Ascending aorta (tissue), 2 donors: ENCODE measurements at regions not wholly inside any gene's neighbourhood (a gene's known extent, or its start where the extent isn't known, plus 50 kb on each side); places are given as distances from the start of the nearest gene placed in this dataset.

ENCODE experiments used
- DNase-seq, 2 donors: peaks; one replicate each; pipeline ENCODE4 v3.0.0-alpha.2; 2019; ENCODE audit warnings: low spot score in 2 of 2
- H3K27ac ChIP-seq, 2 donors: fragments of 200-600 bp; sonication (generic); one replicate each; pipeline ENCODE4 v1.5.1; 2016 to 2017; ENCODE audit warnings: mild to moderate bottlenecking in 1 of 2
- H3K27me3 ChIP-seq: fragments of 200-600 bp; sonication (generic); one replicate; pipeline ENCODE4 v1.5.1; 2017
- H3K36me3 ChIP-seq, 2 donors: fragments of 200-600 bp; sonication (generic); one replicate each; pipeline ENCODE4 v1.5.1; 2016
- H3K4me1 ChIP-seq, 2 donors: fragments of 200-600 bp; sonication (generic); one replicate each; pipeline ENCODE4 v1.5.1; 2016 to 2017; ENCODE audit warnings: mild to moderate bottlenecking in 1 of 2
- H3K4me3 ChIP-seq, 2 donors: fragments of 200-600 bp; sonication (generic); one replicate each; pipeline ENCODE4 v1.5.1; 2016 to 2017; ENCODE audit warnings: mild to moderate bottlenecking in 1 of 2
- H3K9me3 ChIP-seq, 2 donors: fragments of 200-600 bp; sonication (generic); one replicate each; pipeline ENCODE4 v1.5.1; 2016
- intact Hi-C: fragments of 100-400 bp; cut with DNase I; formaldehyde crosslinking; loops from one replicate; pipeline ENCODE4 v1.15.1; 2023
- TF ChIP-seq, protein P1 (sequence below), 3 experiments: fragments of 200-600 bp in 2 of 3; fragments of 450-650 bp in 1 of 3; sonication (generic) in 2 of 3; IDR thresholded peaks; one replicate each; pipeline ENCODE4 v1.5.1; 2016 to 2019; ENCODE audit warnings: antibody characterized with exemption in 3 of 3, mild to moderate bottlenecking in 1 of 3, moderate library complexity in 1 of 3

DNA sequence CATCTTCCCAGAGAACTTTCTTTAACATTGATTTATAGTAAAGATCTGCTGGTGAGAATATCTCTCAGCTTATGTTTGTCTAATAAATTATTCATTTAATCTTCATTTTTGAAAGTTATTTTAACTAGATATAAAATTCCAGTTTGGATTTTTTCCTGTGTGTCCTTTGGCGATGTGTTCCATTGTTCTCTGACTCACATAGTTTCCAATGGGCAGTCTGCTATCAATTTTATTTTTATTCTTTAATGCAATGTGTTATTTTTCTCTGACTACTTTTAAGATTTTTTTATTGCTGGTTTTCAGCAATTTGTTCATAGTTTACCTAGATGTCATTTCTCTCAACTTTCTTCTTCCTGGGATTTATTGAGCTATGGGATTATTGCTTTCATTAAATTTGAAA is 325.2 kb upstream of the POGK start:
- Histone ChIP-seq H3K27ac (no peak overlapping the region), H3K27me3 (no peaks in the 10 kb centered on the region), H3K36me3 (no peaks in the 10 kb centered on the region), H3K9me3 (no peaks in the 10 kb centered on the region), H3K4me3 (no peak overlapping the region), H3K4me1 (no peaks in the 10 kb centered on the region)
- intact Hi-C loops, result no loop called here
- TF ChIP-seq, protein P1, sequence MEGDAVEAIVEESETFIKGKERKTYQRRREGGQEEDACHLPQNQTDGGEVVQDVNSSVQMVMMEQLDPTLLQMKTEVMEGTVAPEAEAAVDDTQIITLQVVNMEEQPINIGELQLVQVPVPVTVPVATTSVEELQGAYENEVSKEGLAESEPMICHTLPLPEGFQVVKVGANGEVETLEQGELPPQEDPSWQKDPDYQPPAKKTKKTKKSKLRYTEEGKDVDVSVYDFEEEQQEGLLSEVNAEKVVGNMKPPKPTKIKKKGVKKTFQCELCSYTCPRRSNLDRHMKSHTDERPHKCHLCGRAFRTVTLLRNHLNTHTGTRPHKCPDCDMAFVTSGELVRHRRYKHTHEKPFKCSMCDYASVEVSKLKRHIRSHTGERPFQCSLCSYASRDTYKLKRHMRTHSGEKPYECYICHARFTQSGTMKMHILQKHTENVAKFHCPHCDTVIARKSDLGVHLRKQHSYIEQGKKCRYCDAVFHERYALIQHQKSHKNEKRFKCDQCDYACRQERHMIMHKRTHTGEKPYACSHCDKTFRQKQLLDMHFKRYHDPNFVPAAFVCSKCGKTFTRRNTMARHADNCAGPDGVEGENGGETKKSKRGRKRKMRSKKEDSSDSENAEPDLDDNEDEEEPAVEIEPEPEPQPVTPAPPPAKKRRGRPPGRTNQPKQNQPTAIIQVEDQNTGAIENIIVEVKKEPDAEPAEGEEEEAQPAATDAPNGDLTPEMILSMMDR (IDR thresholded peaks at IDR 0.05), result no peak
- DNase-seq, result no peak

DNA sequence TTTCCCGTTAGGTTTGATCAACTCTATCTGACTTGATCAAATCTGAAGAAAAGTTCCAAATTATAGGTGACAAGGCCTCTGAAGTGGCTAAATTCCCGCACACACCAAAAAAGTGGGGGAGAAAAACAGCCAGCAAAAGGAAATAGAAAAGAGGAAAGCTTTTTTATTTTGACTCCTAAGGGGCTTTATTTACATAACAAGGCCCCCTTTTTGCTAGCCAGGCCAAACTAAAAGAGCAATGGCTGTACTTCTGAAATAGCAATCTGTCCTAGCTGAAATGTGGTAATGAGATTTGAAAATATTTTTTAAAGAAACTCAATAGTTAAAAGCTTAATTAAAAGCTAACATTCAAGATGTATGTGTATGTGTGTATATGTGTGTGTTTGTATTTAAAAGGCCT is 311.5 kb upstream of the POGK start:
- Histone ChIP-seq H3K27me3 (no peaks in the 10 kb centered on the region), H3K4me1 (no peaks in the 10 kb centered on the region), H3K36me3 (no peaks in the 10 kb centered on the region), H3K4me3 (no peak overlapping the region), H3K9me3 (no peaks in the 10 kb centered on the region), H3K27ac (no peak overlapping the region)
- intact Hi-C loops, result no loop called here
- TF ChIP-seq, protein P1 (IDR thresholded peaks at IDR 0.05), result no peak
- DNase-seq, result no peak

DNA sequence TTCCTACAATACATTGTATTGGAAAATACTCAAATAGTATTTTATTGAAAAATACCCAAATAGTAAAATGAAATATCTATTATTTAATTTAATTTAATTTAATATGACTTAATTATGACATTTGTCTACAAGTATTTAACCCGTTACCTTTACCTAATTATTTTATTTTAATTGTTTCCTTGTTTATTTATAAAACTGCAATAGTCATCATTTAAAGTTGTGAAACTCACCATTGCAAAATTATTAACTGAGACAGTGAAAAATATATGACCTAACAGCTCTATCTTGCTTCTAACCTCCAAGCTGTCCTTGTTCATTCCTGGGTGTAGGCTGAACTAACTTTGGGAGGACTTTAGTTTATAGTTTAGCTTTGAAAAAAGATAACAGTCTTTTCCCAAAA is 300.6 kb upstream of the POGK start:
- Histone ChIP-seq H3K27me3 (no peaks in the 10 kb centered on the region), H3K4me3 (no peak overlapping the region), H3K9me3 (no peaks in the 10 kb centered on the region), H3K36me3 (no peaks in the 10 kb centered on the region), H3K27ac (no peak overlapping the region), H3K4me1 (no peaks in the 10 kb centered on the region)
- TF ChIP-seq, protein P1 (IDR thresholded peaks at IDR 0.05), result no peak
- no peak for DNase-seq
- intact Hi-C loops, result no loop called here

DNA sequence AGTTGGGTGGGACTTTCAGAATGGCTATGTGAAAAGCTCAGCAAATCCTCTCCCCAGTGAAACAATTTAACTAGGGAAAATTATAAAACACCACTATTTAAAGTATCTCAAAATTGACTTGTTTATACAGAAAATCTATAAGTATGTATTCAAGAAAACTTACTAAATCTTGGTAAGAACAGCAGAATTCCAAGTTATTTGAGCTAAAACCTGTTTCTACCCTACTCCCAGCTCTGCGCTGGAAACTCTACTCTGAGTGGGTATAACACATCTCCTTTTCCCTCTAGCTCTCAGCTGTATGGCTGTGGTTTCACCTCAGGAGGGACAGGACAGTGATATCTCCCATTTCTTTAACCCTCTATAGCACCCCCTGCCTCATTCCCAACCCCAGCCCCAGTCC is 295.2 kb upstream of the POGK start:
- Histone ChIP-seq H3K36me3 (no peaks in the 10 kb centered on the region), H3K4me1 (no peaks in the 10 kb centered on the region), H3K9me3 (no peaks in the 10 kb centered on the region), H3K27ac (no peak overlapping the region), H3K4me3 (no peak overlapping the region), H3K27me3 (no peaks in the 10 kb centered on the region)
- no peak for DNase-seq
- intact Hi-C loops, result no loop called here
- TF ChIP-seq, protein P1 (IDR thresholded peaks at IDR 0.05), result no peak

DNA sequence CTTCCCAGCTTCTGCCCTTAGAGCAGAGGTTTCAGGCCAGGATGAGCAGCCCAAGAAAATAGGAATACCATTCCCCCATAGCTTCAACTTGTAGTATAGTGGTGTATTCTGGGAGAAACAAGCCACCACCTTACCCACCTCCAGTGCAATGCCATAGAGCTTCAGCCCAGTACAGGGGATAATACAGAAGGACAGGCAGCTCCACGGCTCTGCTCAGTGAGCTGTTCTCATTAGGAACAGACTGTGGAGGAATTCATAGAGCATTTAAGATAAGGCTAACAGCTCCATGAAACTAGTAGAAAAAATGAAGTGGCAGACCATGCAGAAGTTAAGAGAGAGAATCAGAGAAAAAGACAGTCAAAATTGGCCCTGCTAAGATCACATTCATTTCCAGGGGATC is 294.7 kb upstream of the POGK start:
- Histone ChIP-seq H3K36me3 (no peaks in the 10 kb centered on the region), H3K9me3 (no peaks in the 10 kb centered on the region), H3K4me1 (no peaks in the 10 kb centered on the region), H3K27ac (no peak overlapping the region), H3K27me3 (no peaks in the 10 kb centered on the region), H3K4me3 (no peak overlapping the region)
- DNase-seq, result no peak
- TF ChIP-seq, protein P1 (IDR thresholded peaks at IDR 0.05), result no peak
- intact Hi-C loops, result no loop called here

DNA sequence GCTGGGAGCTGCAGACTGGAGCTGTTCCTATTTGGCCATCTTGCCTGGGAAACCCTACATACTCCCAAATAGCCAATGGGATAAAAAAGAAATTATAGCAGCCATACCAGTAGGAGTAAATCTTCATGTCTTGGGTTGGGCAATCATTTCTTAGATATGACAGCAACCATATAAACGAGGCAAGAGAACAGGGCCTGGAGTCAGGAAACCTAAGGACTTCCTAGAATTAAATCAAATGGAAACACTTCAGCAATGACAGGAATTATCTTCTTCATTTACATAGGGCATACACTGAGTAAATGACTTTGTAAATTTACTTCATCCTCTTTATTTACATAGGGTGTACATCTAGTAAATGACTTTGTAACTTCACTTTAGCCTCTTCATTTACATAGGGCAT is 286.6 kb upstream of the POGK start:
- intact Hi-C loops, result no loop called here
- H3K9me3 ChIP-seq, result no peaks in the 10 kb centered on the region
- no peaks in the 10 kb centered on the region for H3K27me3 ChIP-seq
- no peaks in the 10 kb centered on the region for H3K4me1 ChIP-seq
- no peak overlapping the region for H3K27ac ChIP-seq
- TF ChIP-seq, protein P1 (IDR thresholded peaks at IDR 0.05), result no peak
- no peak for DNase-seq
- no peak overlapping the region for H3K4me3 ChIP-seq
- H3K36me3 ChIP-seq, result no peaks in the 10 kb centered on the region
